Neuronal stem cell (in vitro differentiated cells): ENCODE measurements at regions not wholly inside any gene's neighbourhood (a gene's known extent, or its start where the extent isn't known, plus 50 kb on each side); places are given as distances from the start of the nearest gene placed in this dataset.
"Not testable (repeated sequence)": the region's sequence is repeated elsewhere in the genome, so short reads cannot be mapped to it uniquely, and the experiment has no call there.

ENCODE experiments used
- DNase-seq: peaks from one replicate; pipeline ENCODE4 v3.0.0-alpha.2; 2013; ENCODE audit warnings: low spot score
- H2AFZ ChIP-seq: one replicate; pipeline ENCODE4 v1.6.1; 2013; ENCODE audit warnings: mild to moderate bottlenecking, low read length, inconsistent platforms
- H2AK5ac ChIP-seq: 2 replicates; pipeline ENCODE4 v1.6.1; 2013; ENCODE audit warnings: low read depth, mild to moderate bottlenecking, inconsistent platforms, low read length, moderate library complexity, mixed read lengths
- H2BK120ac ChIP-seq: 2 replicates; pipeline ENCODE4 v1.6.1; 2013; ENCODE audit warnings: low read depth, mild to moderate bottlenecking, inconsistent platforms, low read length, moderate library complexity, mixed read lengths
- H2BK12ac ChIP-seq: one replicate; pipeline ENCODE4 v1.6.1; 2013; ENCODE audit warnings: low read length, inconsistent platforms
- H2BK15ac ChIP-seq: 2 replicates; pipeline ENCODE4 v1.6.1; 2013; ENCODE audit warnings: mild to moderate bottlenecking, low read length, inconsistent platforms, mixed read lengths
- H2BK5ac ChIP-seq: one replicate; pipeline ENCODE4 v1.6.1; 2013; ENCODE audit warnings: inconsistent platforms, mild to moderate bottlenecking, low read length, moderate library complexity
- H3K14ac ChIP-seq: one replicate; pipeline ENCODE4 v1.6.1; 2013; ENCODE audit warnings: low read length, inconsistent platforms
- H3K18ac ChIP-seq: 2 replicates; pipeline ENCODE4 v1.6.1; 2013; ENCODE audit warnings: low read length, inconsistent platforms
- H3K23ac ChIP-seq: 2 replicates; pipeline ENCODE4 v1.6.1; 2013; ENCODE audit warnings: low read depth, mild to moderate bottlenecking, mixed read lengths, low read length, inconsistent platforms; ENCODE audit not compliant: poor library complexity
- H3K27ac ChIP-seq: replicated peaks from 3 replicates; pipeline ENCODE4 v1.5.1; 2013; ENCODE audit warnings: low read length, inconsistent platforms
- H3K27me3 ChIP-seq, 3 experiments: 2 replicates each; pipeline ENCODE4 v1.6.1; 2013; ENCODE audit warnings: low read length in 3 of 3, mild to moderate bottlenecking in 2 of 3, inconsistent platforms in 1 of 3, low read depth in 1 of 3, mixed read lengths in 1 of 3, moderate library complexity in 1 of 3; ENCODE audit not compliant: control insufficient read depth in 3 of 3, insufficient read depth in 3 of 3
- H3K36me3 ChIP-seq, 2 donors: replicated peaks in 1 of 2; 2 replicates each; pipeline ENCODE4 v1.6.1; 2013; ENCODE audit warnings: low read length in 2 of 2; ENCODE audit not compliant: control insufficient read depth in 2 of 2, insufficient read depth in 2 of 2
- H3K4ac ChIP-seq: 2 replicates; pipeline ENCODE4 v1.6.1; 2013; ENCODE audit warnings: inconsistent platforms, mild to moderate bottlenecking, low read length, moderate library complexity
- H3K4me1 ChIP-seq, 2 donors: 1 replicate in 1 of 2; 2 replicates in 1 of 2; pipeline ENCODE4 v1.6.1; 2013; ENCODE audit warnings: low read length in 2 of 2, low read depth in 1 of 2; ENCODE audit not compliant: control insufficient read depth in 2 of 2, insufficient read depth in 1 of 2
- H3K4me2 ChIP-seq: one replicate; pipeline ENCODE4 v1.6.1; 2013; ENCODE audit warnings: mild to moderate bottlenecking, low read length, inconsistent platforms; ENCODE audit not compliant: insufficient read depth, poor library complexity, severe bottlenecking
- H3K4me3 ChIP-seq, 2 donors: 2 replicates each; pipeline ENCODE4 v1.5.1; 2013; ENCODE audit warnings: low read length in 2 of 2, mild to moderate bottlenecking in 2 of 2, inconsistent platforms in 1 of 2, moderate library complexity in 1 of 2
- H3K79me1 ChIP-seq: one replicate; pipeline ENCODE4 v1.6.1; 2013; ENCODE audit warnings: low read depth, mild to moderate bottlenecking, inconsistent platforms, low read length, moderate library complexity
- H3K9ac ChIP-seq: one replicate; pipeline ENCODE4 v1.6.1; 2013; ENCODE audit warnings: mild to moderate bottlenecking, low read depth, low read length, inconsistent platforms; ENCODE audit not compliant: poor library complexity
- H3K9me3 ChIP-seq, 2 donors: replicated peaks in 1 of 2; 2 replicates each; pipeline versions ENCODE3 to v1.6.1; 2013; ENCODE audit warnings: low read length in 2 of 2, mild to moderate bottlenecking in 2 of 2, inconsistent platforms in 1 of 2, low read depth in 1 of 2, mixed read lengths in 1 of 2, moderate library complexity in 1 of 2; ENCODE audit not compliant: control insufficient read depth in 2 of 2, insufficient read depth in 1 of 2
- H4K8ac ChIP-seq: one replicate; pipeline ENCODE4 v1.6.1; 2013; ENCODE audit warnings: low read depth, mild to moderate bottlenecking, inconsistent platforms, low read length, moderate library complexity
- H4K91ac ChIP-seq: one replicate; pipeline ENCODE4 v1.6.1; 2013; ENCODE audit warnings: low read length, low read depth, mild to moderate bottlenecking, inconsistent platforms; ENCODE audit not compliant: poor library complexity
- WGBS, 2 donors: extraction: QIAGEN DNeasy Blood & Tissue Kit; methylation state at CpG; one replicate each; pipeline ENCODE4 v1.1.7; 2013; ENCODE audit warnings: missing lambda C conversion rate in 2 of 2, mixed read lengths in 1 of 2; ENCODE audit not compliant: insufficient read length in 2 of 2, insufficient replicate concordance in 1 of 2; ENCODE audit errors: extremely low coverage in 2 of 2; 5-methylcytosine and 5-hydroxymethylcytosine counted together

GRCh38 chr20:48217190-48217589 lies 431.9 kb upstream of the SULF2 start:
- Histone ChIP-seq H2BK12ac (no peak overlapping the region), H2AK5ac (no peak overlapping the region), H3K4me2 (no peak overlapping the region), H3K36me3 (no peaks in the 10 kb centered on the region), H2BK5ac (no peak overlapping the region), H3K9me3 (no peaks in the 10 kb centered on the region), H3K4me1 (peaks cover 0 to 2% of the 10 kb centered on the region in 2 donors), H3K27me3 (no peaks in the 10 kb centered on the region), H3K18ac (no peak overlapping the region), H3K23ac (no peak overlapping the region), H3K27ac (no peak overlapping the region), H2BK15ac (no peak overlapping the region), H3K14ac (no peak overlapping the region), H3K4me3 (no peak overlapping the region), H3K4ac (no peak overlapping the region), H3K9ac (no peak overlapping the region), H3K79me1 (no peaks in the 10 kb centered on the region), H2AFZ (no peak overlapping the region), H4K91ac (no peak overlapping the region), H4K8ac (no peak overlapping the region), H2BK120ac (no peak overlapping the region)
- no CpG with 5 or more reads among the region's 14 CpGs for WGBS, 2 donors
- DNase-seq, result no peak

GRCh38 chr20:48215536-48215935 lies 430.3 kb upstream of the SULF2 start:
- H3K18ac ChIP-seq, result peak overlapping the region; percentile 36
- H3K4me1 ChIP-seq, result peaks cover 0 to 2% of the 10 kb centered on the region in 2 donors
- no peak overlapping the region for H3K9ac ChIP-seq
- no peaks in the 10 kb centered on the region for H3K9me3 ChIP-seq
- peak overlapping the region; percentile 15 for H3K14ac ChIP-seq
- no peak overlapping the region for H2BK15ac ChIP-seq
- H3K23ac ChIP-seq, result no peak overlapping the region
- no peak overlapping the region for H4K91ac ChIP-seq
- H3K79me1 ChIP-seq, result no peaks in the 10 kb centered on the region
- WGBS, 2 donors, result no CpG with 5 or more reads among the region's 8 CpGs
- no peak overlapping the region for H2AFZ ChIP-seq
- H4K8ac ChIP-seq, result no peak overlapping the region
- H2BK120ac ChIP-seq, result peak overlapping the region; percentile 73
- no peak for DNase-seq
- no peaks in the 10 kb centered on the region for H3K27me3 ChIP-seq
- H3K36me3 ChIP-seq, result no peaks in the 10 kb centered on the region
- H3K4me3 ChIP-seq, result no peak overlapping the region
- H2BK12ac ChIP-seq, result no peak overlapping the region
- H2AK5ac ChIP-seq, result no peak overlapping the region
- H2BK5ac ChIP-seq, result no peak overlapping the region
- no peak overlapping the region for H3K27ac ChIP-seq
- H3K4me2 ChIP-seq, result no peak overlapping the region
- no peak overlapping the region for H3K4ac ChIP-seq

GRCh38 chr20:48214601-48215000 lies 429.3 kb upstream of the SULF2 start:
- Histone ChIP-seq H3K9ac (no peak overlapping the region), H3K4me1 (peaks cover 0 to 2% of the 10 kb centered on the region in 2 donors), H2AK5ac (peak overlapping the region; percentile 84), H4K91ac (no peak overlapping the region), H3K36me3 (no peaks in the 10 kb centered on the region), H2BK12ac (no peak overlapping the region), H3K23ac (no peak overlapping the region), H2BK120ac (no peak overlapping the region), H4K8ac (no peak overlapping the region), H3K27me3 (no peaks in the 10 kb centered on the region), H3K4me3 (no peak overlapping the region), H3K4ac (no peak overlapping the region), H3K4me2 (no peak overlapping the region), H2AFZ (no peak overlapping the region), H2BK15ac (no peak overlapping the region), H3K79me1 (no peaks in the 10 kb centered on the region), H3K9me3 (no peaks in the 10 kb centered on the region), H2BK5ac (no peak overlapping the region), H3K14ac (no peak overlapping the region), H3K18ac (no peak overlapping the region), H3K27ac (no peak overlapping the region)
- no peak for DNase-seq
- no CpG with 5 or more reads among the region's 5 CpGs for WGBS, 2 donors

GRCh38 chr20:48213635-48214034 lies 428.4 kb upstream of the SULF2 start:
- not testable (repeated sequence) for H2AK5ac ChIP-seq, DNase-seq, H3K36me3 ChIP-seq, H3K23ac ChIP-seq, H3K4me2 ChIP-seq, H3K9ac ChIP-seq, H3K27me3 ChIP-seq, H2BK120ac ChIP-seq, H3K4ac ChIP-seq, H2BK5ac ChIP-seq, H3K27ac ChIP-seq, H3K79me1 ChIP-seq, H2AFZ ChIP-seq, H3K4me1 ChIP-seq, H3K4me3 ChIP-seq, H2BK12ac ChIP-seq, H4K8ac ChIP-seq, H4K91ac ChIP-seq, H3K14ac ChIP-seq, H3K9me3 ChIP-seq, H2BK15ac ChIP-seq, H3K18ac ChIP-seq
- WGBS, 2 donors, result no CpG with 5 or more reads among the region's 12 CpGs
